CD1c-positive myeloid dendritic cell (primary cell): ENCODE measurements at regions not wholly inside any gene's neighbourhood (a gene's known extent, or its start where the extent isn't known, plus 50 kb on each side); places are given as distances from the start of the nearest gene placed in this dataset.

Experiments used
- DNase-seq: peaks from one replicate; pipeline ENCODE4 v3.0.0-alpha.2; 2016; ENCODE audit errors: extremely low spot score

GRCh38 chr12:87930033-87930432 is 99.2 kb downstream of the C12orf50 start:
- no peak for DNase-seq

- DNase-seq = no peak
These were observed 99.9 kb downstream of the C12orf50 start for GRCh38 chr12:87929346-87929745.

GRCh38 chr12:87928031-87928430 is 101.2 kb downstream of the C12orf50 start:
- DNase-seq = no peak

- DNase-seq = no peak
These were observed 104.2 kb downstream of the C12orf50 start for GRCh38 chr12:87925021-87925420.

GRCh38 chr12:87924149-87924548 is 105.1 kb downstream of the C12orf50 start:
- no peak for DNase-seq

GRCh38 chr12:87923361-87923760 is 105.8 kb downstream of the C12orf50 start:
- DNase-seq = no peak

GRCh38 chr12:87922736-87923135 is 106.5 kb downstream of the C12orf50 start:
- DNase-seq = no peak

GRCh38 chr12:87921621-87922020 is 107.6 kb downstream of the C12orf50 start:
- DNase-seq = no peak

GRCh38 chr12:87920139-87920538 is 109.1 kb downstream of the C12orf50 start:
- no peak for DNase-seq

GRCh38 chr12:87901457-87901856 is 127.7 kb downstream of the C12orf50 start:
- DNase-seq = no peak

- no peak for DNase-seq
These were observed 131.5 kb downstream of the C12orf50 start for GRCh38 chr12:87897662-87898061.

GRCh38 chr12:87883806-87884205 is 145.4 kb downstream of the C12orf50 start:
- no peak for DNase-seq

- DNase-seq = no peak
These were observed 150.1 kb downstream of the C12orf50 start for GRCh38 chr12:87879141-87879540.

GRCh38 chr12:87870493-87871460 is 158.4 kb downstream of the C12orf50 start:
- DNase-seq = no peak

- DNase-seq = no peak
These were observed 159.1 kb downstream of the C12orf50 start for GRCh38 chr12:87870061-87870460.

GRCh38 chr12:87866578-87867292 is 162.5 kb downstream of the C12orf50 start:
- DNase-seq = no peak

GRCh38 chr12:87861791-87862190 is 167.4 kb downstream of the C12orf50 start:
- DNase-seq = no peak

GRCh38 chr12:87853448-87854003 is 175.7 kb downstream of the C12orf50 start:
- DNase-seq = no peak

GRCh38 chr12:87849074-87849473 is 180.1 kb downstream of the C12orf50 start:
- DNase-seq = no peak

- DNase-seq = peak; percentile 58
These were observed 180.8 kb downstream of the C12orf50 start for GRCh38 chr12:87848248-87848868.

GRCh38 chr12:87847147-87847546 is 182.1 kb downstream of the C12orf50 start:
- DNase-seq = no peak

- DNase-seq = no peak
These were observed 183.2 kb downstream of the C12orf50 start for GRCh38 chr12:87846045-87846444.
